ENCODE measurements at regions not wholly inside any gene's neighbourhood (a gene's known extent, or its start where the extent isn't known, plus 50 kb on each side); places are given as distances from the start of the nearest gene placed in this dataset.
A peak's percentile ranks its signal among the peaks of the same experiment; 100 is the strongest.

DNA sequence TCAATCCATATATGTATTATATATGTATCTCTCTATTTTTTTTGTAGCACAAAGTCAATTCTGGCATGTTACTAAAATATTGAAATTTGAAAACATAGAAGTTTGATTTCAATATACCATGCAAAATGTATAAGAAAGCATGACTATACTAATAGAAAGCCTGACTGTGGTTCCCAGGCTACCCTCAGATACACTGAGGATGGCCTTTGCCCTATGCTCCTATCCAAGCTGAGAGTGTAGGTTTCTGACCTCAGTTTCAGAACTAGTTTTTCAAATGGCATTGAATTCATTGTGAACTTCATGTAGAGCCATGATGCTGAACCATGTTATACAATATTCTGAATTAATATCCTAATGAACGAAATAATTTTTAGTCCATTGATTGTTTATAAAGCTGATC is 220.4 kb upstream of the IZUMO3 start:
- Mint-ChIP-seq H3K27me3 (ENCODE audit: low read depth) (no peaks in the 10 kb centered on the region), H3K9me3 (ENCODE audit: low read depth) (peaks cover 33% of the 10 kb centered on the region), H3K4me1 (ENCODE audit: low read depth) (no peaks in the 10 kb centered on the region), H3K36me3 (ENCODE audit: low read depth) (no peaks in the 10 kb centered on the region), H3K27ac (ENCODE audit: unreplicated experiment) (no peak overlapping the region), H3K4me3 (ENCODE audit: unreplicated experiment) (no peak overlapping the region)
- DNase-seq (ENCODE audit: low spot score), result no peak
- TF ChIP-seq, protein P1, sequence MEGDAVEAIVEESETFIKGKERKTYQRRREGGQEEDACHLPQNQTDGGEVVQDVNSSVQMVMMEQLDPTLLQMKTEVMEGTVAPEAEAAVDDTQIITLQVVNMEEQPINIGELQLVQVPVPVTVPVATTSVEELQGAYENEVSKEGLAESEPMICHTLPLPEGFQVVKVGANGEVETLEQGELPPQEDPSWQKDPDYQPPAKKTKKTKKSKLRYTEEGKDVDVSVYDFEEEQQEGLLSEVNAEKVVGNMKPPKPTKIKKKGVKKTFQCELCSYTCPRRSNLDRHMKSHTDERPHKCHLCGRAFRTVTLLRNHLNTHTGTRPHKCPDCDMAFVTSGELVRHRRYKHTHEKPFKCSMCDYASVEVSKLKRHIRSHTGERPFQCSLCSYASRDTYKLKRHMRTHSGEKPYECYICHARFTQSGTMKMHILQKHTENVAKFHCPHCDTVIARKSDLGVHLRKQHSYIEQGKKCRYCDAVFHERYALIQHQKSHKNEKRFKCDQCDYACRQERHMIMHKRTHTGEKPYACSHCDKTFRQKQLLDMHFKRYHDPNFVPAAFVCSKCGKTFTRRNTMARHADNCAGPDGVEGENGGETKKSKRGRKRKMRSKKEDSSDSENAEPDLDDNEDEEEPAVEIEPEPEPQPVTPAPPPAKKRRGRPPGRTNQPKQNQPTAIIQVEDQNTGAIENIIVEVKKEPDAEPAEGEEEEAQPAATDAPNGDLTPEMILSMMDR (IDR thresholded peaks at IDR 0.05), result no peak

DNA sequence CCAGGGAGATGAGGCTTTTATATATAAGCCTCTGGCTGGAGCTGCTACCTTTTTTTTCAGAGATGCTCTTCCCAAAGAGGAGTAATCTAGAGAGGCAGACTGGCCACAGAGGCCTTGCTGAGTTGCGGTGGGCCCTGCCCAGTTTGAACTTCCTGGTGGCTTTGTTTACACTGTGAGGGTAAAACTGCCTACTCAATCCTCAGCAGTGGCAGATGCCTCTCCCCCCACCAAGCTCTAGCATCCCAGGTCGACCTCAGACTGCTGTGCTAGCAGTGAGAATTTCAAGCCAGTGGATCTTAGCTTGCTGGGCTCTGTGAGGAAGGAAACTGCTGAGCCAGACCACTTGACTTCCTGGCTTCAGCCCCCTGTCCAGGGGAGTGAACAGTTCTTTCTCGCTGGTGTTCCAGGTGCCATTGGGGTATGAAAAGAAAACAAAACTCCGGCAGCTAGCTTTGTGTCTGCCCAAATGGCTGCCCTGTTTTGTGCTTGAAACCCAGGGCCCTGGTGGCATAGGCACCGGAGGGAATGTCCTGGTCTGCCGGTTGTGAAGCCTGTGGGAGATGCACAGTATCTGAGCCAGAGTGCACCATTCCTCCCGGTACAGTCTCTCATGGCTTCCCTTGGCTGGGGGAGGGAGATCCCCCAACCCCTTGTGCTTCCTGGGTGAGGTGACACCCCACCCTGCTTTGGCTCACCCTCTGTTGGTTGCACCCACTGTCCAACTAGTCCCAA is 219.5 kb upstream of the IZUMO3 start:
- Mint-ChIP-seq H3K27ac (ENCODE audit: unreplicated experiment) (no peak overlapping the region), H3K27me3 (ENCODE audit: low read depth) (no peaks in the 10 kb centered on the region), H3K36me3 (ENCODE audit: low read depth) (no peaks in the 10 kb centered on the region), H3K4me3 (ENCODE audit: unreplicated experiment) (no peak overlapping the region), H3K4me1 (ENCODE audit: low read depth) (no peaks in the 10 kb centered on the region), H3K9me3 (ENCODE audit: low read depth) (peaks cover 41% of the 10 kb centered on the region)
- TF ChIP-seq, protein P1 (IDR thresholded peaks at IDR 0.05), result no peak
- peak; percentile 55 for DNase-seq (ENCODE audit: low spot score)

DNA sequence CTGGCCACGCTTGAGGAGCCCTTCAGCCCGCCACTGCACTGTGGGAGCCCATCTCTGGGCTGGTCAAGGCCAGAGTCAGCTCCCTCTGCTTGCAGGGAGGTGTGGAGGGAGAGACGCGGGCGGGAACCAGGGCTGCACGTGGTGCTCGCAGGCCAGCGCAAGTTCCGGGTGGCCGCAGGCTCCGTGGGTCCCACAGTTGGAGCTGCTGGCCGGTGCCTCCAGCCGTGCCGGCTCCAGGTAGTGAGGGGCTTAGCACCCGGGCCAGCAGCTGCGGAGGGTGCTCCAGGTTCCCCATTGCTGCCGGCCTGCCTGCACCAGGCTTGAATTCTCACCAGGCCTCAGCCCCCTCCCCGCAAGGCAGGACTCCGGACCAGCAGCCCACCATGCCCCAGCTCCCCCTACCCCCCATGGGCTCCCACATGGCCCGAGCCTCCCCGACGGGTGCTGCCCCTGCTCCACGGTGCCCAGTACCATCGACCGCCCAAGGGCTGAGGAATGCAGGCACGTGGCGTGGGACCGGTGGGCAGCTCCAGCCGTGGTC is 192.8 kb upstream of the IZUMO3 start:
- Mint-ChIP-seq H3K27me3 (ENCODE audit: low read depth) (no peaks in the 10 kb centered on the region), H3K4me1 (ENCODE audit: low read depth) (no peaks in the 10 kb centered on the region), H3K27ac (ENCODE audit: unreplicated experiment) (no peak overlapping the region), H3K36me3 (ENCODE audit: low read depth) (no peaks in the 10 kb centered on the region), H3K4me3 (ENCODE audit: unreplicated experiment) (no peak overlapping the region), H3K9me3 (ENCODE audit: low read depth) (peaks cover 10% of the 10 kb centered on the region)
- TF ChIP-seq, protein P1 (IDR thresholded peaks at IDR 0.05), result no peak
- peak; percentile 87 for DNase-seq (ENCODE audit: low spot score)

DNA sequence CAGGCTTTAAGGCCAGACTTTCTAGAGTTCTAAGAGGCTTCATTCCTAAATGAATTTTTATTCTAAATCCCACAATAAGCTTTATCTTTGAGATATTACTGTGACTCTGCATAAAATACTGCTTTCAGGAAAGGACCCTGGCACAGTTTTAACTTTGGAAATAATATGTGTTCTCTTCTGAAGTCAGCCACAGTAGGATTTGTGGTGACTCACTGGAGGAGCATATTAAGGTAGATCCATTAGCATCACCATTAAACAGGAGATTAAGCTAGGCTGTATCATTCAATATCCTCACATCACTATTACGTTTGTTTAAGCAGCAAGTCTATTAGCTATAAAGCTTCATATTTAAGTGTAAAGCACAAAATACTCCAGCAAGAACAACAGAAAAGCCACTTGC is 186.1 kb upstream of the IZUMO3 start:
- H3K27me3 Mint-ChIP-seq (ENCODE audit: low read depth), result no peaks in the 10 kb centered on the region
- H3K27ac Mint-ChIP-seq (ENCODE audit: unreplicated experiment), result no peak overlapping the region
- TF ChIP-seq, protein P1 (IDR thresholded peaks at IDR 0.05), result no peak
- no peaks in the 10 kb centered on the region for H3K4me1 Mint-ChIP-seq (ENCODE audit: low read depth)
- DNase-seq (ENCODE audit: low spot score), result no peak
- H3K9me3 Mint-ChIP-seq (ENCODE audit: low read depth), result peaks cover 6% of the 10 kb centered on the region
- H3K4me3 Mint-ChIP-seq (ENCODE audit: unreplicated experiment), result no peak overlapping the region
- no peaks in the 10 kb centered on the region for H3K36me3 Mint-ChIP-seq (ENCODE audit: low read depth)

DNA sequence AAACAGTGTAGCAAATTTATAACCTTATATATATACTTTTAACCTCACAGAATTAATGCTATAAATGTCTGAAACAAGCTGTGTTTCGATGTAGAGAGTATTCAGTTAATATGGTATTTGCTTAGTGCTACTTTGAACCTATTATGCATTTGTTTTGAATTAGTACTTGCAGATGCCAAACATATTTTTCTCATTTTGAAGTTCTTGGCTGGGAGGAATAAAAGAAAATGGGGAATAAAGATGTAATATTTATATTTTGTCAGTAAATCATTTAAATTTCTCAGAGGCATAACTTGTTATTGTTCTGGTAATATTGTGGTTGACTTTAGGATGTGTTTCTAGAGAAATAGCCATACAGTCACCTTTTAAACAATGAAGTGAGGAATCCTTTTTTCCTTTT is 175.9 kb upstream of the IZUMO3 start:
- no peak overlapping the region for H3K27ac Mint-ChIP-seq (ENCODE audit: unreplicated experiment)
- TF ChIP-seq, protein P1 (IDR thresholded peaks at IDR 0.05), result no peak
- no peaks in the 10 kb centered on the region for H3K4me1 Mint-ChIP-seq (ENCODE audit: low read depth)
- H3K36me3 Mint-ChIP-seq (ENCODE audit: low read depth), result no peaks in the 10 kb centered on the region
- no peaks in the 10 kb centered on the region for H3K27me3 Mint-ChIP-seq (ENCODE audit: low read depth)
- H3K4me3 Mint-ChIP-seq (ENCODE audit: unreplicated experiment), result no peak overlapping the region
- peaks cover 3% of the 10 kb centered on the region for H3K9me3 Mint-ChIP-seq (ENCODE audit: low read depth)
- no peak for DNase-seq (ENCODE audit: low spot score)
